HCT116 (cell line): ENCODE measurements at regions not wholly inside any gene's neighbourhood (a gene's known extent, or its start where the extent isn't known, plus 50 kb on each side); places are given as distances from the start of the nearest gene placed in this dataset.

Experiments
- ATAC-seq: fragments of 200-7000 bp; cut with Tn5 transposase; 2 replicates; pipeline ENCODE4 v1.9.1; 2020; ENCODE audit warnings: mild to moderate bottlenecking, moderate library complexity
- BruUV-seq: library from RNA; stranded (reverse); fragments of 400-500 nt; replicated peaks from 2 replicates; lab custom pipeline; 2021; lab: Mats Ljungman, UMichigan
- CTCF ChIA-PET: fragments of 300-600 bp; sonication (Branson Sonifier 250); formaldehyde crosslinking; loops from one replicate; lab custom pipeline; 2021; ENCODE audit warnings: antibody characterized with exemption; lab: Charles Lee
- POLR2A ChIA-PET: fragments of 300-600, 350-600 bp; sonication (Branson Sonifier 250); formaldehyde crosslinking; loops from one replicate; lab custom pipeline; 2021; ENCODE audit warnings: antibody characterized with exemption; lab: Charles Lee
- RAD21 ChIA-PET, 2 experiments: fragments of 300-600 bp; sonication (Branson Sonifier 250); formaldehyde crosslinking; loops; one replicate each; lab custom pipeline; 2023; ENCODE audit warnings: low total read pairs in 2 of 2; ENCODE audit not compliant: uncharacterized antibody in 2 of 2, unreplicated experiment in 2 of 2, low non-redundant PET in 1 of 2; lab: Charles Lee
- DNase-seq: peaks from one replicate; pipeline ENCODE4 v3.0.0-alpha.2; 2010; ENCODE audit warnings: low read depth, low spot score
- H2AFZ ChIP-seq: fragments of 200-600 bp; shearing (Covaris generic), sonication (generic); 2 replicates; pipeline ENCODE4 v1.6.1; 2017; ENCODE audit warnings: low read depth, mixed run types, mixed read lengths, antibody characterized with exemption, low read length; ENCODE audit not compliant: poor library complexity, severe bottlenecking
- H3K27ac ChIP-seq: 2 replicates; pipeline ENCODE4 v1.5.1; 2012; ENCODE audit warnings: low read depth, low read length
- H3K27me3 ChIP-seq: fragments of 200-600 bp; sonication (generic); 2 replicates; pipeline ENCODE4 v1.6.1; 2016; ENCODE audit warnings: mixed run types, low read length, mixed read lengths; ENCODE audit not compliant: insufficient read depth
- H3K36me3 ChIP-seq, 2 experiments: fragments of 200-500 bp in 1 of 2; fragments of 200-600 bp in 1 of 2; sonication (Bioruptor generic) in 1 of 2; sonication (generic) in 1 of 2; 2 replicates each; pipeline versions ENCODE4 v1.5.1 to v1.6.1; 2014 to 2016; ENCODE audit warnings: low read length in 2 of 2, inconsistent platforms in 1 of 2, mixed read lengths in 1 of 2, mixed run types in 1 of 2; ENCODE audit not compliant: insufficient read depth in 2 of 2, control insufficient read depth in 1 of 2
- H3K4me1 ChIP-seq, 2 experiments: fragments of 200-600 bp in 1 of 2; sonication (generic) in 1 of 2; 2 replicates each; pipeline versions ENCODE4 v1.5.1 to v1.6.1; 2012 to 2017; ENCODE audit warnings: low read length in 2 of 2, inconsistent platforms in 1 of 2, mild to moderate bottlenecking in 1 of 2, mixed read lengths in 1 of 2, mixed run types in 1 of 2, moderate library complexity in 1 of 2; ENCODE audit not compliant: insufficient read depth in 2 of 2, control insufficient read depth in 1 of 2
- H3K4me2 ChIP-seq: fragments of 200-600 bp; sonication (generic); 2 replicates; pipeline ENCODE4 v1.6.1; 2017; ENCODE audit warnings: mixed run types, low read length, mixed read lengths
- H3K4me3 ChIP-seq, 2 experiments: fragments of 200-600 bp in 1 of 2; sonication (generic) in 1 of 2; replicated peaks in 1 of 2; 2 replicates each; pipeline ENCODE4 v1.5.1; 2011 to 2016; ENCODE audit warnings: low read length in 2 of 2, control low read depth in 1 of 2, low read depth in 1 of 2, mild to moderate bottlenecking in 1 of 2, mixed read lengths in 1 of 2, mixed run types in 1 of 2
- H3K79me2 ChIP-seq: fragments of 200-600 bp; sonication (generic); 2 replicates; pipeline ENCODE4 v1.6.1; 2017; ENCODE audit warnings: mild to moderate bottlenecking, mixed run types, low read length, moderate library complexity, mixed read lengths; ENCODE audit not compliant: insufficient read depth
- H3K9ac ChIP-seq: fragments of 200-600 bp; sonication (generic); 2 replicates; pipeline ENCODE4 v1.6.1; 2016; ENCODE audit warnings: low read length, mixed read lengths
- H3K9me2 ChIP-seq: fragments of 200-600 bp; sonication (generic), shearing (Covaris generic); 2 replicates; pipeline ENCODE4 v1.6.1; 2017; ENCODE audit warnings: mixed run types, mild to moderate bottlenecking, moderate library complexity; ENCODE audit not compliant: insufficient read depth
- H3K9me3 ChIP-seq, 2 experiments: fragments of 200-500 bp in 1 of 2; fragments of 200-600 bp in 1 of 2; sonication (Bioruptor generic) in 1 of 2; sonication (generic) in 1 of 2; 2 replicates each; pipeline ENCODE4 v1.6.1; 2014 to 2017; ENCODE audit warnings: low read length in 2 of 2, mixed read lengths in 2 of 2, inconsistent platforms in 1 of 2, low read depth in 1 of 2, mild to moderate bottlenecking in 1 of 2, mixed run types in 1 of 2, moderate library complexity in 1 of 2; ENCODE audit not compliant: control insufficient read depth in 1 of 2, insufficient read depth in 1 of 2
- H4K20me1 ChIP-seq: fragments of 200-600 bp; sonication (generic), shearing (Covaris generic); 2 replicates; pipeline ENCODE4 v1.6.1; 2017; ENCODE audit warnings: mixed run types, mild to moderate bottlenecking, moderate library complexity; ENCODE audit not compliant: insufficient read depth
- CBX3 ChIP-seq: IDR thresholded peaks from 2 replicates; pipeline ENCODE4 v1.6.1; 2012; ENCODE audit warnings: low read depth
- FOSL1 ChIP-seq: IDR thresholded peaks from 2 replicates; pipeline ENCODE4 v1.6.1; 2012; ENCODE audit warnings: low read depth
- JUND ChIP-seq: IDR thresholded peaks from 2 replicates; pipeline ENCODE4 v1.6.1; 2012
- POLR2AphosphoS5 ChIP-seq: IDR thresholded peaks from 2 replicates; pipeline ENCODE4 v1.6.1; 2011; ENCODE audit warnings: mild to moderate bottlenecking, low read depth, low read length, moderate library complexity
- SIN3A ChIP-seq: IDR thresholded peaks from 2 replicates; pipeline ENCODE4 v1.6.1; 2012; ENCODE audit warnings: low read depth
- SP1 ChIP-seq: IDR thresholded peaks from 2 replicates; pipeline ENCODE4 v1.6.1; 2012; ENCODE audit warnings: low read depth
- YY1 ChIP-seq: IDR thresholded peaks from 2 replicates; pipeline ENCODE4 v1.6.1; 2011; ENCODE audit warnings: low read length, low read depth, moderate library complexity, mild to moderate bottlenecking; ENCODE audit not compliant: insufficient replicate concordance; ENCODE audit errors: extremely low read depth
- ZBTB33 ChIP-seq: IDR thresholded peaks from 2 replicates; pipeline ENCODE4 v1.6.1; 2011; ENCODE audit warnings: mild to moderate bottlenecking, low read length, moderate library complexity; ENCODE audit not compliant: insufficient replicate concordance; ENCODE audit errors: extremely low read depth
- intact Hi-C: fragments of 100-400 bp; cut with micrococcal nuclease; formaldehyde crosslinking; loops from 2 replicates; pipeline ENCODE4 v1.10.0; 2022
- TF ChIP-seq, protein P1 (sequence below): IDR thresholded peaks from 2 replicates; pipeline ENCODE4 v1.6.1; 2012
- TF ChIP-seq, protein P2 (sequence below), 3 experiments: fragments of 200-600 bp in 1 of 3; sonication (generic) in 1 of 3; IDR thresholded peaks in 2 of 3; conservative IDR thresholded peaks in 1 of 3; 2 replicates each; pipeline ENCODE4 v1.5.1; 2012 to 2017; ENCODE audit warnings: low read depth in 2 of 3, low read length in 2 of 3, antibody characterized with exemption in 1 of 3, borderline replicate concordance in 1 of 3, control low read depth in 1 of 3, mild to moderate bottlenecking in 1 of 3, mixed read lengths in 1 of 3, mixed run types in 1 of 3, moderate library complexity in 1 of 3; ENCODE audit not compliant: insufficient read depth in 1 of 3

DNA sequence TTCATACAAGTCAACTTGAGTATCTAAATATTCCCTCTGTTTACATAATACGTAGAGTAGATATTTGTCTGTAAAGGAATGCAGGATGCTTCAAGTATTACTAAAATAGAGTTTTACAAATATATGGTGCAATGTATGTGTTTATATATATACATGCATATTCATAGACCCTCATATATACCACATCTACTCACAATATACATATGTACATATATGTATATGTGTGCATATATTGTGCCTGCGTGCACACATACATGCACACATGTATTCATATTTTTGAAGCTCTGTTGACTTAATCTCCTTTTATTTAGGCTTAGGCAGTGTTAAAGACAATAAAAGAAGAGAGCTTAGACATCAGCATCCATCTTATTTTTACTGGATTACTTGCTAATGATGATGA lies 616.6 kb upstream of the GOT2 start:
- no peak overlapping the region for H2AFZ ChIP-seq
- H3K36me3 ChIP-seq, result no peaks in the 10 kb centered on the region
- no peak for DNase-seq
- TF ChIP-seq, protein P1, sequence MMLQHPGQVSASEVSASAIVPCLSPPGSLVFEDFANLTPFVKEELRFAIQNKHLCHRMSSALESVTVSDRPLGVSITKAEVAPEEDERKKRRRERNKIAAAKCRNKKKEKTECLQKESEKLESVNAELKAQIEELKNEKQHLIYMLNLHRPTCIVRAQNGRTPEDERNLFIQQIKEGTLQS, result no peak
- TF ChIP-seq POLR2AphosphoS5 (no peak), SIN3A (no peak)
- no peak overlapping the region for H3K4me2 ChIP-seq
- RAD21 ChIA-PET, result no interaction called here
- ATAC-seq, result no peak
- POLR2A ChIA-PET, result no interaction called here
- BruUV-seq, result no TSS peak
- H3K27me3 ChIP-seq, result no peaks in the 10 kb centered on the region
- H3K79me2 ChIP-seq, result no peaks in the 10 kb centered on the region
- CTCF ChIA-PET, result no interaction called here
- H3K4me3 ChIP-seq, result no peak overlapping the region
- H3K9me3 ChIP-seq, result peaks cover 3 to 5% of the 10 kb centered on the region in 2 experiments; a peak in 2 of 4 replicates
- no peaks in the 10 kb centered on the region for H3K4me1 ChIP-seq
- H4K20me1 ChIP-seq, result no peaks in the 10 kb centered on the region
- intact Hi-C loops, result no loop called here
- no peaks in the 10 kb centered on the region for H3K9me2 ChIP-seq
- no peak overlapping the region for H3K9ac ChIP-seq
- H3K27ac ChIP-seq, result no peak overlapping the region

- BruUV-seq, result no TSS peak
- Histone ChIP-seq H3K4me3 (no peak overlapping the region), H3K9me2 (no peaks in the 10 kb centered on the region), H3K27ac (no peak overlapping the region), H4K20me1 (no peaks in the 10 kb centered on the region), H3K79me2 (no peaks in the 10 kb centered on the region), H3K4me2 (no peak overlapping the region), H3K9ac (no peak overlapping the region), H3K4me1 (no peaks in the 10 kb centered on the region), H3K27me3 (no peaks in the 10 kb centered on the region), H3K36me3 (no peaks in the 10 kb centered on the region), H3K9me3 (peaks cover 3 to 18% of the 10 kb centered on the region in 2 experiments; a peak in 2 of 4 replicates), H2AFZ (no peak overlapping the region)
- ChIA-PET POLR2A (no interaction called here), CTCF (no interaction called here), RAD21 (no interaction called here)
- TF ChIP-seq YY1 (no peak), SIN3A (no peak), SP1 (no peak), CBX3 (no peak), ZBTB33 (no peak), JUND (no peak), POLR2AphosphoS5 (no peak), FOSL1 (no peak)
- TF ChIP-seq, protein P2, sequence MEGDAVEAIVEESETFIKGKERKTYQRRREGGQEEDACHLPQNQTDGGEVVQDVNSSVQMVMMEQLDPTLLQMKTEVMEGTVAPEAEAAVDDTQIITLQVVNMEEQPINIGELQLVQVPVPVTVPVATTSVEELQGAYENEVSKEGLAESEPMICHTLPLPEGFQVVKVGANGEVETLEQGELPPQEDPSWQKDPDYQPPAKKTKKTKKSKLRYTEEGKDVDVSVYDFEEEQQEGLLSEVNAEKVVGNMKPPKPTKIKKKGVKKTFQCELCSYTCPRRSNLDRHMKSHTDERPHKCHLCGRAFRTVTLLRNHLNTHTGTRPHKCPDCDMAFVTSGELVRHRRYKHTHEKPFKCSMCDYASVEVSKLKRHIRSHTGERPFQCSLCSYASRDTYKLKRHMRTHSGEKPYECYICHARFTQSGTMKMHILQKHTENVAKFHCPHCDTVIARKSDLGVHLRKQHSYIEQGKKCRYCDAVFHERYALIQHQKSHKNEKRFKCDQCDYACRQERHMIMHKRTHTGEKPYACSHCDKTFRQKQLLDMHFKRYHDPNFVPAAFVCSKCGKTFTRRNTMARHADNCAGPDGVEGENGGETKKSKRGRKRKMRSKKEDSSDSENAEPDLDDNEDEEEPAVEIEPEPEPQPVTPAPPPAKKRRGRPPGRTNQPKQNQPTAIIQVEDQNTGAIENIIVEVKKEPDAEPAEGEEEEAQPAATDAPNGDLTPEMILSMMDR (IDR thresholded peaks at IDR 0.05 in 2 of 3, conservative IDR thresholded peaks at IDR 0.05 in 1 of 3; ENCODE audit: borderline replicate concordance in 1 of 3, insufficient read depth in 1 of 3, low read depth in 2 of 3, low read length in 2 of 3), result no peak
- intact Hi-C loops, result no loop called here
- DNase-seq, result no peak
- no peak for ATAC-seq
These were observed 608.6 kb upstream of the GOT2 start for GRCh38 chr16:59342669-59343068.
